Common myeloid progenitor, CD34-positive (primary cell): ENCODE measurements at regions not wholly inside any gene's neighbourhood (a gene's known extent, or its start where the extent isn't known, plus 50 kb on each side); places are given as distances from the start of the nearest gene placed in this dataset.

Source experiments
- CTCF ChIA-PET: fragments of 350-600 bp; sonication (Branson Sonifier 250); formaldehyde crosslinking; loops from one replicate; lab custom pipeline; 2021; ENCODE audit warnings: antibody characterized with exemption; lab: Charles Lee
- POLR2A ChIA-PET: fragments of 350-600 bp; sonication (Branson Sonifier 250); formaldehyde crosslinking; loops from one replicate; lab custom pipeline; 2021; ENCODE audit warnings: antibody characterized with exemption; lab: Charles Lee
- DNase-seq, 3 donors: peaks; one replicate each; pipeline versions ENCODE4 v3.0.0 to v3.0.0-alpha.2; 2013
- H3K27ac ChIP-seq, 2 experiments: 1 replicate in 1 of 2; 2 replicates in 1 of 2; pipeline ENCODE4 v1.7.0; 2013; ENCODE audit warnings: inconsistent platforms in 2 of 2, low read length in 2 of 2, mild to moderate bottlenecking in 2 of 2, low read depth in 1 of 2, moderate library complexity in 1 of 2; ENCODE audit not compliant: severe bottlenecking in 2 of 2, insufficient read depth in 1 of 2, poor library complexity in 1 of 2
- H3K27me3 ChIP-seq, 5 experiments: replicated peaks in 2 of 5; 1 replicate in 3 of 5; 2 replicates in 2 of 5; pipeline versions ENCODE4 v1.6.1 to v1.7.0; 2013; ENCODE audit warnings: low read length in 4 of 5, mild to moderate bottlenecking in 2 of 5, moderate library complexity in 2 of 5, inconsistent platforms in 1 of 5; ENCODE audit not compliant: insufficient read depth in 5 of 5, control insufficient read depth in 4 of 5
- H3K36me3 ChIP-seq, 4 experiments: 1 replicate in 2 of 4; 2 replicates in 2 of 4; pipeline versions ENCODE4 v1.6.1 to v1.7.0; 2013; ENCODE audit warnings: low read length in 3 of 4, control low read depth in 1 of 4, mild to moderate bottlenecking in 1 of 4; ENCODE audit not compliant: control insufficient read depth in 4 of 4, insufficient read depth in 4 of 4
- H3K4me1 ChIP-seq, 4 experiments: 1 replicate in 3 of 4; 2 replicates in 1 of 4; pipeline versions ENCODE4 v1.6.1 to v1.7.1; 2013; ENCODE audit warnings: low read length in 3 of 4, mild to moderate bottlenecking in 3 of 4, control low read depth in 1 of 4, inconsistent platforms in 1 of 4, moderate library complexity in 1 of 4; ENCODE audit not compliant: control insufficient read depth in 4 of 4, insufficient read depth in 4 of 4; ENCODE audit errors: control extremely low read depth in 1 of 4
- H3K4me3 ChIP-seq, 7 experiments: 1 replicate in 4 of 7; 2 replicates in 3 of 7; pipeline versions ENCODE4 v1.5.1 to v1.7.0; 2013; ENCODE audit warnings: mild to moderate bottlenecking in 7 of 7, low read length in 6 of 7, moderate library complexity in 6 of 7, inconsistent platforms in 2 of 7, low read depth in 2 of 7, control low read depth in 1 of 7; ENCODE audit not compliant: insufficient read depth in 4 of 7, control insufficient read depth in 1 of 7; ENCODE audit errors: extremely low read depth in 1 of 7
- H3K9me3 ChIP-seq, 5 experiments: 1 replicate in 4 of 5; 2 replicates in 1 of 5; pipeline versions ENCODE4 v1.6.1 to v1.7.1; 2013; ENCODE audit warnings: low read length in 4 of 5, mild to moderate bottlenecking in 2 of 5, inconsistent platforms in 1 of 5, low read depth in 1 of 5, moderate library complexity in 1 of 5; ENCODE audit not compliant: control insufficient read depth in 4 of 5, insufficient read depth in 2 of 5; ENCODE audit errors: control extremely low read depth in 1 of 5
- WGBS: methylation state at CpG from one replicate; pipeline ENCODE4 v1.1.5; 2013; ENCODE audit not compliant: insufficient coverage; 5-methylcytosine and 5-hydroxymethylcytosine counted together

GRCh38 chrY:15973200-15973599 is 1448.9 kb downstream of the NLGN4Y start:
- H3K4me3 ChIP-seq = no peak overlapping the region
- no peaks in the 10 kb centered on the region for H3K36me3 ChIP-seq
- POLR2A ChIA-PET = no interaction called here
- H3K9me3 ChIP-seq = no peaks in the 10 kb centered on the region
- whole genome bisulfite sequencing = no CpG with 5 or more reads among the region's 8 CpGs
- H3K27me3 ChIP-seq = no peaks in the 10 kb centered on the region
- H3K27ac ChIP-seq = no peak overlapping the region
- no peak for DNase-seq
- H3K4me1 ChIP-seq = no peaks in the 10 kb centered on the region
- CTCF ChIA-PET = no interaction called here

- H3K27me3 ChIP-seq = no peaks in the 10 kb centered on the region
- CTCF ChIA-PET = no interaction called here
- no peak overlapping the region for H3K27ac ChIP-seq
- DNase-seq = no peak
- no peaks in the 10 kb centered on the region for H3K9me3 ChIP-seq
- no peaks in the 10 kb centered on the region for H3K4me1 ChIP-seq
- WGBS = no CpG with 5 or more reads among the region's 4 CpGs
- no peaks in the 10 kb centered on the region for H3K36me3 ChIP-seq
- H3K4me3 ChIP-seq = no peak overlapping the region
- POLR2A ChIA-PET = no interaction called here
Measured at GRCh38 chrY:15976771-15977170, 1452.4 kb downstream of the NLGN4Y start.

DNA sequence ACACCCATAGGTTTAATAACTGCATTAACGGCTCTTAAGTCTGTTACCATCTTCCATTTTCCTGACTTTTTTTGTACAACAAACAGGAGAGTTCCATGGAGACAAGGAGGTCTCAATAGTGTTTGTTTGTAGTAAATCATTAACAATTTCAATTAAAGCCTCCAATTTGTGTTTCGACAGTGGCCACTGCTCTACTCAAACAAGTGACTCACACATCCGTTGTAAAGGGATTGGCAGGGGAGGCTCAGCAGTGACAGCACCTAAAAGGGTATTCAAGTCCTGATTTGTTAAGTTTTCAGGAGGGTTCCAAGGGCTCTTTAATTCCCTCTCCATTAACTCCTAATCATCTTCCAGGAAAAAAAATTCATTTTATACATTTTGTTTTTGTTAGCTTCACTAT is 1454.2 kb downstream of the NLGN4Y start:
- H3K27me3 ChIP-seq = no peaks in the 10 kb centered on the region
- no peak overlapping the region for H3K27ac ChIP-seq
- H3K36me3 ChIP-seq = no peaks in the 10 kb centered on the region
- H3K4me1 ChIP-seq = no peaks in the 10 kb centered on the region
- CTCF ChIA-PET = no interaction called here
- no peaks in the 10 kb centered on the region for H3K9me3 ChIP-seq
- no CpG with 5 or more reads among the region's 3 CpGs for WGBS
- H3K4me3 ChIP-seq = no peak overlapping the region
- POLR2A ChIA-PET = no interaction called here
- DNase-seq = no peak

DNA sequence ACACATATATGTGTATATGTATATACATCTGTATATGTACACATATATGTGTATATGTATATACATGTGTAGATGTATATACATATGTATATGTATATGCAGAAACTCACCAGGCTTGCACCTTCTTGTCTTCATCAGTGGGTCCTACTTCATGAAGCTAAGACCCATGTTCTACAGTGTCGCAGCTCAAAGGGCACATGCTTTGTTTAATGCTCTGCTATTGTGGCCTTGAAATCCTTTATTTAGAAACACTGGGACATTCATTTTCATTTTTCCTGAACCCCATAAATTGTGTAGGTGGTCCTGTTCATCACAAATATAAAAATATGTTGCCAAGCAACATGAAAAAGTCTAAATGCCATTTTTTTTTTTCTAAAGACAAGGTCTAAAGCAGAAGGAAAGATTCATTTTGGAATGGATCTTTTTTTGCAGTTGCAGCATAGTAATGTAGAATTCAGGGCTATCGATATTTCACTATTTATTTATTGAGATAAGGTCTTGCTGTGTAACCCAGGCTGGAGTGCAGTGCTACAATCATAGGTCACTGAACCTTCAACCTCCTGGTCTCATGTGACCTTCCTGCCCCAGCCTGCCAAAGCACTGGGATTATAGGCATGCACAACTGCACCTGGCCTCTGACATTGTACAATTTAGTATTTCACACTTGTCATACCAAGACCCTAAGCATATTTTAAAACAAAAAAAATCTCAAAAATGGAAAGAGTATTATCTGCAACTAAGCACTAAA is 1460.5 kb downstream of the NLGN4Y start:
- WGBS = no CpG with 5 or more reads among the region's 2 CpGs
- Histone ChIP-seq H3K4me3 (no peak overlapping the region), H3K4me1 (no peaks in the 10 kb centered on the region), H3K27me3 (no peaks in the 10 kb centered on the region), H3K9me3 (no peaks in the 10 kb centered on the region), H3K36me3 (no peaks in the 10 kb centered on the region), H3K27ac (no peak overlapping the region)
- DNase-seq = no peak
- POLR2A ChIA-PET = no interaction called here
- CTCF ChIA-PET = no interaction called here

DNA sequence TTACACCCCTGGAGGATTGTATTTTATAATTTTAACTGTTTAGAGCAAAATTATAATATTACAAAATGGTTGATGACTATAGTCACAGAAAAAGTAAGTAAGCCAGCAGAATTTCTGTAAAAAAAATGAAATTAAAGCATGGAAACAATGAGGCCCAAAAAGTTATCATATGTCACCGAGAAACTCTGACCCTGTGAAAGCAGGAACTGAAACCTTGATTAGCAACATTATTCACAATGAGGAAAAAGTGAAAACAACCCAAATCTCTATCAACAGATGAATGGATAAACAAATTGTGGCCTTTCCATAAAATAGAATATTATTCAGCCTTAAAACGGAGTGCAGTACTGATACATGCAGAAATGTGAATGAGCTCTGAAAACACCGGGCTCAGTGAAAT is 1471.7 kb downstream of the NLGN4Y start:
- DNase-seq = no peak
- Histone ChIP-seq H3K4me1 (no peaks in the 10 kb centered on the region), H3K27ac (no peak overlapping the region), H3K36me3 (no peaks in the 10 kb centered on the region), H3K27me3 (no peaks in the 10 kb centered on the region), H3K4me3 (no peak overlapping the region), H3K9me3 (no peaks in the 10 kb centered on the region)
- CTCF ChIA-PET = no interaction called here
- no CpG with 5 or more reads among the region's 3 CpGs for WGBS
- POLR2A ChIA-PET = no interaction called here

DNA sequence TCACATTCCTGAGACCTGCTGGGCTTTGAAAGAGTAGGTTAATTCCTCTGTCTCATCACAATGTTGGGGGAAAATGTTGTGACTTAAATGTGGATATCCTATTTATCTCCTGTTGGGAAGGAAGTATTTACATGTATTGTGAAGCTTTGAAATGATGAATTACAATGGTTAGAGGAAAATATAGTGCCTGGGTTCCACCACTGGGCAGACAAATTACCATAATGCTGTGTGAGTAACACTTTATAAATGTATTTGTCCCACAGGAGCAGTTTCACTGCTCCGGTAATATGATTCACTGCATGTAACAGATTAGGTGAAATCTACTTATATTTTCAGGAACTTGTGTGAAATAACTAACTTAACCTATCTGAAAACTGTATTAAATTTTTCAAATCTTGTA is 1476.4 kb downstream of the NLGN4Y start:
- no CpG with 5 or more reads among the region's 1 CpG for WGBS
- no peak overlapping the region for H3K27ac ChIP-seq
- H3K4me3 ChIP-seq = no peak overlapping the region
- no peaks in the 10 kb centered on the region for H3K9me3 ChIP-seq
- POLR2A ChIA-PET = no interaction called here
- DNase-seq = no peak
- H3K4me1 ChIP-seq = no peaks in the 10 kb centered on the region
- H3K27me3 ChIP-seq = no peaks in the 10 kb centered on the region
- CTCF ChIA-PET = no interaction called here
- H3K36me3 ChIP-seq = no peaks in the 10 kb centered on the region

DNA sequence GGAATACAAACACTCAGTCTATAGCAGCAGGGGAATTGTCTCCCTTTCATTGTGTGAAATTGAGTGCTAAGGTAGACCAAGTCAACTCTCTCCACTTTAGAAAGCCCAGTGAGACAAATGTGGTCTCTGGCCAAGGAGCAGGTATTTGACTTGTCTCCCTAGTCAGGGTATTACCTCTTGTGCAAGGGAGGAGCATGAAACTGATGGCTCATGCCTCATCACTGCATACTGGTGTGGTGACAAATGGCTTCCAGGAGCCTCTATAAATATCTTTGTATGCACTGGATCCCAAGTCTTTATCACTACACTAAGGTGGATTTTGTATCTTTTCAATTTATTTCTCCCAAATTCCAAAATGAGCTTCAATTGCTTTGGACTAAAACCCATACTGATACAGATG is 1477.6 kb downstream of the NLGN4Y start:
- POLR2A ChIA-PET = no interaction called here
- CTCF ChIA-PET = no interaction called here
- DNase-seq = no peak

More for the DNA sequence above, 1477.6 kb downstream of the NLGN4Y start:
- Histone ChIP-seq H3K9me3 (no peaks in the 10 kb centered on the region), H3K27me3 (no peaks in the 10 kb centered on the region), H3K4me1 (no peaks in the 10 kb centered on the region), H3K27ac (no peak overlapping the region), H3K36me3 (no peaks in the 10 kb centered on the region), H3K4me3 (no peak overlapping the region)
